GM10266 (cell line): ENCODE measurements at regions not wholly inside any gene's neighbourhood (a gene's known extent, or its start where the extent isn't known, plus 50 kb on each side); places are given as distances from the start of the nearest gene placed in this dataset.

Experiments used
- DNase-seq: peaks from one replicate; pipeline ENCODE4 v3.0.0; 2012; ENCODE audit errors: extremely low spot score
- TF ChIP-seq, protein P1 (sequence below): IDR thresholded peaks from 2 replicates; pipeline ENCODE4 v1.5.1; 2012; ENCODE audit warnings: mild to moderate bottlenecking, low read depth; ENCODE audit not compliant: control insufficient read depth, insufficient read depth; ENCODE audit errors: missing control alignments

DNA sequence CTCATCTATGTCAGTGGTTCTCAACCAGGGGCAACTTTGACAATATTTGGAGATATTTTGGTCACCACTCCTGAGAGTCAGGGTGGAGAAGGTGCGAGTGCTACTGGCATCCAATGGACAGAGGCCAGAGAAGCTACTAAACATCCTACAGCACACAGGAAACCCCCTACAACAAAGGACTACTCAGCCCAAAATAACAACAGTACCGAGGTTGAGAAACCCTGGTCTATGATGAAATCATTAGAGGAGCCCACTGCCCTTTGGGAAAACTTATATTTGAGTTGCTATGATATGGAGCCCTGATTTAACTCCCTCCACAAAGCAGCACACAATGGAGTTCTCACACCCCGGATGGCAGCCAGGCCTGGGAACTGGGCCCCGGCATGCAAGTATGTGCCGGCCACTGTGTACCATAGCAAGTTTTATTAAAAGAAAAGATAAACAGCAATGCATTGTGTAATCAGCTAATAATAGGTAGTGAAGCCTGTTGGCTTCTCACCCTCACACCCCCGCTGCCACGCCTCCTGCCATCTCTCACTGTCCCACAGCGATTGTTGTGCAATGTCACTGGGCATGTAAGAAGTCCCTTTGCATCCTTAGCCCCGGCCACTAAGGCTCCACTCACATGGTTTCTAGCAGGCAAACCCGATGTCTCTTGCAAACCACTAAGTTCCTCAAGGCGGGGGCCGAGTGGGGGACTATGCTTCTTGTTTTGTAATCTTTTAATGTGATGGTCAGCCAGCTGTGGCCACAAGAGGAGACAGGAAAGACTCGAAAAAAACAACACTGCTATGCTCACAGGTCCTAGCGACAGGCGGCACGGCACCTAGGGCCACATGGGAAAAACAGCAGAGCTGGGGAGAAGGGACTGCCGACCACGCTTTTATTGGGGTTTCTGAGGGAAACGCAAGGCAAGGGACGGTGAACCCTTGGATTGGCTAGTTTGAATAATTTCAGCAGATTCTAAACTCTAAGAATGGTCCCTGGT is 110.0 kb downstream of the AQP9 start:
- no peak for DNase-seq

DNA sequence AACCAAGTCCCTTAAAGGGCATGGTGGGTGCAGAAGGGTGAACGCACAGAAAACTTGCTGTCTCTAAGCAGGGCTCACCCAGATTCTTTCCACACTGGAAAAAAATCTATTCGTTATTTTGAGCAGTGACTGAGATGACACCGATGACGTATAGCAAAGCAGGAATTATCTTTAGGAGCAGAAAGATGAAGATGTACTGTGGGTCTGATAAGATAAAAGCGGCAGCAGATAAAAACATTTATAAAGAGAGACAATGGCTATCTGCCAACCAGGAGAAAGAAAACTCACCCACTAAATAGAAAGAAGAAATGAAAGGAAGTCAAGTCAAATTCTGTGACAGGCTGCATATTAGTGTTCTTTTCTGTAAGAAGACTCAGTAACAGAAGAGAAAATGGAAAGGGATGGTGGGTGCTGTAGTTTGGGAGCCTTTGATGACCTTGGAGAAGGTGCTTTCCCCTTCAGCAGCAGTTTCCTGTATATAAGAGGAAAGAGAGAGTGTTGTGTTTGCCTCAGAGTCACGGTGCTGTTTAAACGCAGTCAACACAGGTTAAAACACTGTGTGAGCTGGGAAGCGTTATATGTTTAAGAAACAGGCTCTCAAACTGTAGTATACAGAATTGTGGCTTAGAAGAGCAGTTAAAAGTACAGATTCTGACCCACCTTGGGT is 111.6 kb downstream of the AQP9 start:
- TF ChIP-seq, protein P1, sequence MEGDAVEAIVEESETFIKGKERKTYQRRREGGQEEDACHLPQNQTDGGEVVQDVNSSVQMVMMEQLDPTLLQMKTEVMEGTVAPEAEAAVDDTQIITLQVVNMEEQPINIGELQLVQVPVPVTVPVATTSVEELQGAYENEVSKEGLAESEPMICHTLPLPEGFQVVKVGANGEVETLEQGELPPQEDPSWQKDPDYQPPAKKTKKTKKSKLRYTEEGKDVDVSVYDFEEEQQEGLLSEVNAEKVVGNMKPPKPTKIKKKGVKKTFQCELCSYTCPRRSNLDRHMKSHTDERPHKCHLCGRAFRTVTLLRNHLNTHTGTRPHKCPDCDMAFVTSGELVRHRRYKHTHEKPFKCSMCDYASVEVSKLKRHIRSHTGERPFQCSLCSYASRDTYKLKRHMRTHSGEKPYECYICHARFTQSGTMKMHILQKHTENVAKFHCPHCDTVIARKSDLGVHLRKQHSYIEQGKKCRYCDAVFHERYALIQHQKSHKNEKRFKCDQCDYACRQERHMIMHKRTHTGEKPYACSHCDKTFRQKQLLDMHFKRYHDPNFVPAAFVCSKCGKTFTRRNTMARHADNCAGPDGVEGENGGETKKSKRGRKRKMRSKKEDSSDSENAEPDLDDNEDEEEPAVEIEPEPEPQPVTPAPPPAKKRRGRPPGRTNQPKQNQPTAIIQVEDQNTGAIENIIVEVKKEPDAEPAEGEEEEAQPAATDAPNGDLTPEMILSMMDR, result no peak
- no peak for DNase-seq

More for the DNA sequence above, 110.0 kb downstream of the AQP9 start:
- TF ChIP-seq, protein P1, result no peak

DNA sequence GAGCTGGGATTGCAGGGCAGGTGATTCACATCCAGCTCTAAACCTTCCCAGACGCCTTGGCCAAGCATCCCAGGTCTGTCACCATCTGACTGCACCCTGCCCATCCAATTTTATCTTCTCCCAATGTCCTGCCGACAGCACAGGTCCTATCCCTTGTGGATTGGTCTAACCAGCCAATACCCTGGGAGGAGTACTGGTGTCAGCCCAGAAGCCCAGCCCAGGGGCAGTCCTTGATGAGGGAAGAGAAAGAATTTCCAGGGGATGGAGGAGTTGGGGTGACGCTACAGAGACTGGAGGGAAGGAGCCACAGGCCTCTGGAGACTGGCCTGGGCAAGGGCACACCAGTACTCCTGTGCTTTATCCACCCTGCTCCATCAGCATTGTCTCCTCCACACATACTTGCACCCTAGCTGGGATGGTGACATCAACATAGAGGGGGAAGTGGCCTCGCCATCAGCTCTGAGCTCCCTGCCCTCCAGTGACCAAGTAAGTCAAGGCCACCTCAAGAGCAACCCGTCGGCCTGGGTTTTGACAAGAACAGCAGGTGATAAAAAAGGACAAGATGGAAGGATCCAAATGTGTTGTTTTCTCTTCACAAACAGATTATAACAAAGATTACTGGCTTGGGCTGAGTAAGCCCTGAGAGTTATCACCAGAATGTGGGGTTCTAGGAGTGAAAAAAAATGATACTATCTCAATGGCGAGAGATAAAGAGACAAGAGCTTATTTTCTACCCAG is 114.6 kb downstream of the AQP9 start:
- DNase-seq, result no peak
- TF ChIP-seq, protein P1, result no peak

GRCh38 chr15:58257776-58258325 is 119.7 kb downstream of the AQP9 start:
- no peak for DNase-seq
- TF ChIP-seq, protein P1, result no peak

GRCh38 chr15:58258501-58259292 is 120.5 kb downstream of the AQP9 start:
- DNase-seq, result no peak
- TF ChIP-seq, protein P1, result no peak

- no peak for DNase-seq
- TF ChIP-seq, protein P1, result no peak
These were observed 122.1 kb downstream of the AQP9 start for GRCh38 chr15:58260205-58260724.
